SK-N-MC (cell line): ENCODE measurements at regions not wholly inside any gene's neighbourhood (a gene's known extent, or its start where the extent isn't known, plus 50 kb on each side); places are given as distances from the start of the nearest gene placed in this dataset.

ENCODE experiments used
- EZH2 ChIP-seq: fragments of 200-600 bp; sonication (generic); IDR thresholded peaks from one replicate; pipeline ENCODE4 v1.6.1; 2017; ENCODE audit warnings: antibody characterized with exemption
- FOXP2 ChIP-seq: optimal IDR thresholded peaks from 2 replicates; pipeline ENCODE3; 2011; ENCODE audit warnings: mild to moderate bottlenecking, moderate library complexity; ENCODE audit not compliant: insufficient read depth; ENCODE audit errors: extremely low read length, control extremely low read depth
- POLR2AphosphoS5 ChIP-seq: IDR thresholded peaks from 2 replicates; pipeline ENCODE4 v1.6.1; 2012; ENCODE audit warnings: mild to moderate bottlenecking, low read depth, low read length, borderline replicate concordance

GRCh38 chr14:57046175-57046574, 222.5 kb downstream of the EXOC5 start:
- no peak for TF ChIP-seq EZH2
- TF ChIP-seq POLR2AphosphoS5, result no peak
- TF ChIP-seq FOXP2, result no peak
